ENCODE measurements at regions not wholly inside any gene's neighbourhood (a gene's known extent, or its start where the extent isn't known, plus 50 kb on each side); places are given as distances from the start of the nearest gene placed in this dataset.

DNA sequence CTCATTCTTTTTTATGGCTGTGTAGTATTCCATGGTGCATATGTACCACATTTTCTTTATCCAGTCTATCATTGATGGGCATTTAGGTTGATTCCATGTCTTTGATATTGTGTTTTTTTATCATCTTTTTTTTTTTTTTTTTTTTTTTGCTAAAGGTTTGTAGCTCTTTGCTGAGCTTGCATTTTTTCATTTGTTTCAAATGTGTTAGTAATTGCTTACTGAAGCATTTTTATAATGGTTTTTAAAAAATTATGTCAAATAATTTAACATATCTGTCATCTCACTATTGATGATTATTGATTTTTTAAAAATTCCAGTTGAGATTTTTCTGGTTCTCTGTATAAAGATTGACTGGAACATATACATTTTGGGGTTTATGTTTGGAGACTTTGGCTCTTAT is 934.6 kb downstream of the TUSC7 start:
- no peak overlapping the region for H3K4me3 ChIP-seq (ENCODE audit: low read length)
- H3F3A ChIP-seq (ENCODE audit: insufficient read depth, low read length) = no peaks in the 10 kb centered on the region
- H4K20me1 ChIP-seq (ENCODE audit: insufficient read depth, low read length) = no peaks in the 10 kb centered on the region
- no peaks in the 10 kb centered on the region for H3K27me3 ChIP-seq (replicated peaks; ENCODE audit: insufficient read depth, low read length)
- H3K4me1 ChIP-seq (ENCODE audit: low read length) = peaks cover 17% of the 10 kb centered on the region
- no peaks in the 10 kb centered on the region for H3K9me3 ChIP-seq (replicated peaks; ENCODE audit: insufficient read depth, low read length)
- DNase-seq = no peak
- TF ChIP-seq EZH2 (optimal IDR thresholded peaks at IDR 0.05; ENCODE audit: low read depth, low read length) = no peak
- TF ChIP-seq, protein P1, sequence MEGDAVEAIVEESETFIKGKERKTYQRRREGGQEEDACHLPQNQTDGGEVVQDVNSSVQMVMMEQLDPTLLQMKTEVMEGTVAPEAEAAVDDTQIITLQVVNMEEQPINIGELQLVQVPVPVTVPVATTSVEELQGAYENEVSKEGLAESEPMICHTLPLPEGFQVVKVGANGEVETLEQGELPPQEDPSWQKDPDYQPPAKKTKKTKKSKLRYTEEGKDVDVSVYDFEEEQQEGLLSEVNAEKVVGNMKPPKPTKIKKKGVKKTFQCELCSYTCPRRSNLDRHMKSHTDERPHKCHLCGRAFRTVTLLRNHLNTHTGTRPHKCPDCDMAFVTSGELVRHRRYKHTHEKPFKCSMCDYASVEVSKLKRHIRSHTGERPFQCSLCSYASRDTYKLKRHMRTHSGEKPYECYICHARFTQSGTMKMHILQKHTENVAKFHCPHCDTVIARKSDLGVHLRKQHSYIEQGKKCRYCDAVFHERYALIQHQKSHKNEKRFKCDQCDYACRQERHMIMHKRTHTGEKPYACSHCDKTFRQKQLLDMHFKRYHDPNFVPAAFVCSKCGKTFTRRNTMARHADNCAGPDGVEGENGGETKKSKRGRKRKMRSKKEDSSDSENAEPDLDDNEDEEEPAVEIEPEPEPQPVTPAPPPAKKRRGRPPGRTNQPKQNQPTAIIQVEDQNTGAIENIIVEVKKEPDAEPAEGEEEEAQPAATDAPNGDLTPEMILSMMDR (IDR thresholded peaks at IDR 0.05; ENCODE audit: low read length) = no peak
- TF ChIP-seq EZH2phosphoT487 (IDR thresholded peaks at IDR 0.05; ENCODE audit: low read length) = no peak
- H3K36me3 ChIP-seq (replicated peaks; ENCODE audit: insufficient read depth, low read length) = no peaks in the 10 kb centered on the region
- no peaks in the 10 kb centered on the region for H3K9me2 ChIP-seq (replicated peaks; ENCODE audit: insufficient read depth, low read length)
- no peak overlapping the region for H3K9ac ChIP-seq (ENCODE audit: low read length)
- no peaks in the 10 kb centered on the region for H3K79me2 ChIP-seq (ENCODE audit: low read length)
- H3K4me2 ChIP-seq (ENCODE audit: low read depth, low read length) = no peak overlapping the region
- H3K27ac ChIP-seq (ENCODE audit: low read length) = no peak overlapping the region
- H2AFZ ChIP-seq (ENCODE audit: low read length) = no peak overlapping the region

DNA sequence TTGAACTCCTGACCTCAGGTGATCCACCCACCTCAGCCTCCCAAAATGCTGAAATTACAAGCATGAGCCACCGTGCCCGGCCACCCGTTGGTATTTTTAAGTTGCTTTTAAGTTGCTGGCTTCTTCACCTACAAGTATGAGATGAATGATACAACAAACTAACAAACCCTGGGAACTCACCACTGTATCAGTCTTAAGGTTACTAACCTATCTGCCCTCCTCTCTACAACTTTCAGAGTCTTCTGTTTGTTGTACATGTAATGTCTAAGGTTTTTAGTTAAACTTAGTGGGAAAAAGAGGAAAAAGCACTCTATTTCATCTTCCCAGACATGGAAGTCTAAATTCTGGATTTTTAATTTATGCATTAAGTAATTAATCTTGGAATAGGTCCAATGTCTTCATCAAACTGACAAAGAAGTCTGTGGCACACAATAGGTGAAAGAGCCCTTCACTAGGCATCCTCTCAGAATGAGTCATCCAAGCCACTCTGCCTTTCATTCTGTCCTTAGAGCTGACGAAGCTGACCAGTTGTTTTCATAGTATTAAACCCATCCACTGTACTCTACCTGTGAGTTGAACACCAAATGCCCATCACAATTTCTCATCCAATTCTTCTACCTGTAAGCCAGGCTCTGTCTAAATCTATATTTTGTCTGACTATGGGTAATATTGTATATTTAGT is 936.1 kb downstream of the TUSC7 start:
- Histone ChIP-seq H3K79me2 (ENCODE audit: low read length) (no peaks in the 10 kb centered on the region), H3K9me3 (replicated peaks; ENCODE audit: insufficient read depth, low read length) (no peaks in the 10 kb centered on the region), H3K9ac (ENCODE audit: low read length) (no peak overlapping the region), H3K4me3 (ENCODE audit: low read length) (no peak overlapping the region), H2AFZ (ENCODE audit: low read length) (no peak overlapping the region; the same call in 1 of the 2 replicates), H3K4me1 (ENCODE audit: low read length) (peaks cover 17% of the 10 kb centered on the region), H3F3A (ENCODE audit: insufficient read depth, low read length) (no peaks in the 10 kb centered on the region), H3K4me2 (ENCODE audit: low read depth, low read length) (peak overlapping the region; percentile 8; the same call in 1 of the 2 replicates), H3K9me2 (replicated peaks; ENCODE audit: insufficient read depth, low read length) (no peaks in the 10 kb centered on the region), H4K20me1 (ENCODE audit: insufficient read depth, low read length) (no peaks in the 10 kb centered on the region), H3K27me3 (replicated peaks; ENCODE audit: insufficient read depth, low read length) (no peaks in the 10 kb centered on the region), H3K36me3 (replicated peaks; ENCODE audit: insufficient read depth, low read length) (no peaks in the 10 kb centered on the region), H3K27ac (ENCODE audit: low read length) (no peak overlapping the region)
- DNase-seq = peak; percentile 73
- TF ChIP-seq, protein P1 (IDR thresholded peaks at IDR 0.05; ENCODE audit: low read length) = no peak
- TF ChIP-seq EZH2phosphoT487 (IDR thresholded peaks at IDR 0.05; ENCODE audit: low read length) (no peak), EZH2 (optimal IDR thresholded peaks at IDR 0.05; ENCODE audit: low read depth, low read length) (no peak)

DNA sequence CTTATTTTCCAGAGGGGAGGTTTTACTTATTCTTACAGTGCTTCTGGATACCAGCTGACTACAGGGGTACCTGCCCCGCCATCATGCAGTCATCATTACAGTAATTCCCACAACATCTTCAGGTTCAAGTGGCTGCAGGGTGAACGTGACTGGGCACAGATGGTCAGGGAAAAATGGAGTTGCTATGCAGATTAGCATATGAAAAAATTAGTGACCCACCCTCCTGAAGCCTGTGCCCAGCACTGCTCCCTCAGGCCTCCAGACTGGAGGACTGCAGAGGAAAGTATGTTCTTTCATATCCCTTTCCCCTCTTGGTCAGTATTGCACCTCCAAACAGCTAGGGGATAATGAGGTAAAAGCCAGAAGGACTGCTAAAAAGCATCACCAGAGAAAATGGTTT is 937.9 kb downstream of the TUSC7 start:
- Histone ChIP-seq H3K9me3 (replicated peaks; ENCODE audit: insufficient read depth, low read length) (no peaks in the 10 kb centered on the region), H3K79me2 (ENCODE audit: low read length) (no peaks in the 10 kb centered on the region), H4K20me1 (ENCODE audit: insufficient read depth, low read length) (no peaks in the 10 kb centered on the region), H3K4me2 (ENCODE audit: low read depth, low read length) (no peak overlapping the region), H3K9ac (ENCODE audit: low read length) (no peak overlapping the region), H3K36me3 (replicated peaks; ENCODE audit: insufficient read depth, low read length) (no peaks in the 10 kb centered on the region), H3K4me1 (ENCODE audit: low read length) (peaks cover 17% of the 10 kb centered on the region), H3K9me2 (replicated peaks; ENCODE audit: insufficient read depth, low read length) (no peaks in the 10 kb centered on the region), H2AFZ (ENCODE audit: low read length) (no peak overlapping the region), H3K27ac (ENCODE audit: low read length) (no peak overlapping the region), H3K4me3 (ENCODE audit: low read length) (no peak overlapping the region), H3F3A (ENCODE audit: insufficient read depth, low read length) (no peaks in the 10 kb centered on the region), H3K27me3 (replicated peaks; ENCODE audit: insufficient read depth, low read length) (no peaks in the 10 kb centered on the region)
- TF ChIP-seq, protein P1 (IDR thresholded peaks at IDR 0.05; ENCODE audit: low read length) = no peak
- no peak for TF ChIP-seq EZH2 (optimal IDR thresholded peaks at IDR 0.05; ENCODE audit: low read depth, low read length)
- TF ChIP-seq EZH2phosphoT487 (IDR thresholded peaks at IDR 0.05; ENCODE audit: low read length) = no peak
- DNase-seq = no peak

Measured in MM.1S (cell line).